OCI-LY1 (cell line): ENCODE measurements at regions not wholly inside any gene's neighbourhood (a gene's known extent, or its start where the extent isn't known, plus 50 kb on each side); places are given as distances from the start of the nearest gene placed in this dataset.

Source experiments
- CTCF ChIP-seq: fragments of 200-600 bp; sonication (generic), shearing (Covaris generic); IDR thresholded peaks from 2 replicates; pipeline ENCODE4 v1.5.1; 2017; ENCODE audit warnings: mild to moderate bottlenecking, antibody characterized with exemption, low read length, moderate library complexity, mixed read lengths
- EZH2 ChIP-seq: fragments of 200-600 bp; sonication (generic), shearing (Covaris generic); IDR thresholded peaks from 2 replicates; pipeline ENCODE4 v1.8.0; 2017; ENCODE audit warnings: borderline replicate concordance, mixed run types, mild to moderate bottlenecking, antibody characterized with exemption, low read length, moderate library complexity, mixed read lengths

- no peak for TF ChIP-seq EZH2
- TF ChIP-seq CTCF, result no peak
These were observed 56.3 kb upstream of the USP6NL start for GRCh38 chr10:11667756-11668155.
